ENCODE measurements at regions not wholly inside any gene's neighbourhood (a gene's known extent, or its start where the extent isn't known, plus 50 kb on each side); places are given as distances from the start of the nearest gene placed in this dataset.
"Not testable (repeated sequence)": the region's sequence is repeated elsewhere in the genome, so short reads cannot be mapped to it uniquely, and the experiment has no call there.

- no peak overlapping the region for H3K4me3 ChIP-seq (ENCODE audit: low read length)
- TF ChIP-seq ZNF274 (IDR thresholded peaks at IDR 0.05; ENCODE audit: low read depth, low read length): no peak
Measured at GRCh38 chr9:90061187-90061586, 456.4 kb downstream of the GADD45G start.

DNA sequence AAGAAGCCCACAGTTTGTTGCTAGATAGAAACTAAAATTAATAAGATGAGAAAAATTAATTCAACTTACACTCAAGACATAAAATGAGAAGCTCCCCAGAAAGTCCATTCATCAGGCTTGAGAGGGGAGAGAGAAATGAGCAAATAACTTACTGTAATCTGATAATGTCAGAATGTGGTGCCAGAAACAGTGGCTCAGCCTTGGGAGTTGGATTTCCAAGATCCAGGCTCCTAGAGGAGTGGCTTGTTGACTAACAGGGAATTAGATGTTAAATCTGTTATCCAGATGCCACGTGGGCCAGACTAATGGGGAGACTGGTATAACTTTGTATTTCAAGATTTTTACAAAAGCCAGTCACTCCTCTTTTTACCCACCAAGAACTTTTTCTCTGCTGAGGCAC, 458.2 kb downstream of the GADD45G start:
- TF ChIP-seq ZNF274 (IDR thresholded peaks at IDR 0.05; ENCODE audit: low read depth, low read length): no peak
- no peak overlapping the region for H3K4me3 ChIP-seq (ENCODE audit: low read length)

GRCh38 chr9:90064248-90064647, 459.4 kb downstream of the GADD45G start:
- TF ChIP-seq ZNF274 (IDR thresholded peaks at IDR 0.05; ENCODE audit: low read depth, low read length): no peak

DNA sequence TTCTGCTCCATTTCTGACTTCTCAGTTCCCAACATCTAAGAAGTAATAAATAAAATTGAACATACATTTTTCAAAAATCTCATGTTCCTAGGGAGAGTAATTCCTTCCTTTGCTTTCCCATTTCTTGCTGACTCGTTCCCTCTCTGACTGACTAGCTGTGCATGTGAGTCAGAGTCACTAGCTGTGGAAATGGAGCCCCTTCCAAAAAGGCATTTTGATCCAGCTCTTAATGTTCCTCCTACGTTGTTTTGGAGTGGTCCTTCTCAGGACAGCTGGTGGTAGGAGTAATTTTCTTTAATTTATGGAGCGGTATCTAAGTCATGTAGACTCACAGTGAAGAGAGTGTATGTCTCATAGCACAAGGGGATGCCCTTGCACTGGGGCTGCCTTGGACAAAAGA, 460.2 kb downstream of the GADD45G start:
- H3K4me3 ChIP-seq (ENCODE audit: low read length): no peak overlapping the region
- no peak for TF ChIP-seq ZNF274 (IDR thresholded peaks at IDR 0.05; ENCODE audit: low read depth, low read length)

More at GRCh38 chr9:90064248-90064647, 459.4 kb downstream of the GADD45G start:
- no peak overlapping the region for H3K4me3 ChIP-seq (ENCODE audit: low read length)

- no peak for TF ChIP-seq ZNF274 (IDR thresholded peaks at IDR 0.05; ENCODE audit: low read depth, low read length)
Measured at GRCh38 chr9:90065851-90066250, 461.0 kb downstream of the GADD45G start.

GRCh38 chr9:90069085-90069484, 464.3 kb downstream of the GADD45G start:
- TF ChIP-seq ZNF274 (IDR thresholded peaks at IDR 0.05; ENCODE audit: low read depth, low read length): no peak
- no peak overlapping the region for H3K4me3 ChIP-seq (ENCODE audit: low read length)

More at GRCh38 chr9:90065851-90066250, 461.0 kb downstream of the GADD45G start:
- H3K4me3 ChIP-seq (ENCODE audit: low read length): no peak overlapping the region

DNA sequence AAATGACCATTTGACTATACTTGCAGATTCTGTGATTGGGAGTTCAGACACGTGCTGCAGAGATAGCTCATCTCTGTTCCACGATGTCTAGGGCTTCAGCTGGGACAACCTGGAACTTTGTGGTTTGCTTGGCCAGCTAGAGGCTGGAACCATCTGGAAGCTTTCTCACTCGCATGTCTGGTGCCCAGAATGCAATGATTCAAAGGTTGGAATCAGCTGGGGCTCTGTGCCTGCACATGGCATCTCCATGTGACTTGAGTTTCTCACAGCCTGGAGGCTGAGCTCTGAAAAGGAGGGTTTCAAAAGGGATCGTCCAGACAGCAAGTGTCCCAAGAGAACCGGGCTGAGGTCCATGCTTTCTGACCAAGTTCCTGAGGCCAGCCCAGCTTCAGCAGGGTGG, 465.2 kb downstream of the GADD45G start:
- H3K4me3 ChIP-seq (ENCODE audit: low read length): no peak overlapping the region
- no peak for TF ChIP-seq ZNF274 (IDR thresholded peaks at IDR 0.05; ENCODE audit: low read depth, low read length)

GRCh38 chr9:90070469-90070868, 465.7 kb downstream of the GADD45G start:
- TF ChIP-seq ZNF274 (IDR thresholded peaks at IDR 0.05; ENCODE audit: low read depth, low read length): no peak
- no peak overlapping the region for H3K4me3 ChIP-seq (ENCODE audit: low read length)

DNA sequence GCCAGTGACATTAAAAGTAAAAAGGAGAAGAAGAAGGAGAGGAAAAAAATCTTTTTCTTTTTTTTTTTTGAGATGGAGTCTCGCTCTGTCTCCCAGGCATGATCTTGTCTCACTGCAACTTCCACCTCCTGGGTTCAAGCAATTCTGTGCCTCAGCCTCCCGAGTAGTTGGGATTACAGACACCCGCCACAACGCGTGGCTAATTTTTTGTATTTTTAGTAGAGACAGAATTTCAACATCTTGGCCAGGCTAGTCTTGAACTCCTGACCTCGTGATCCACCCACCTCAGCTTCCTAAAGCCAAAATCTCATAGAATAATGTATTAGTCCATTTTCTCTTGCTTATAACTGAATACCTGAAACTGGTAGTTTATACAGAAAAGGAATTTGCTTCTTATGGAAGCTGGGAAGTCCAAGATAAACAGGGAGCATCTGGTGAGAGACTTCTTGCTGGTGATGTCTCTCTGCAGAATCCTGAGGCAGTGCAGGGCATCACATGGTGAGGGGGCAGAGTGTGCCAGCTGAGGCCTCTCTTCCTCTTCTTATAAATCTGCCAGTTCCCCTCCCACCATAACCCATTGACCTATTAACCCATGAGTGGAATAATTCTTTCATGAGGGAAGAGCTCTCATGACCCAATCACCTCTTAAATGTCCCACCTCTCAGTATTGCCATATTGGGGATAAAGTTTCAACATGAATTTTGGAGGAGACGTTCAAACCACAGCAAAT, 466.3 kb downstream of the GADD45G start:
- TF ChIP-seq ZNF274 (IDR thresholded peaks at IDR 0.05; ENCODE audit: low read depth, low read length): no peak
- H3K4me3 ChIP-seq (ENCODE audit: low read length): no peak overlapping the region

- H3K4me3 ChIP-seq (ENCODE audit: low read length): no peak overlapping the region
- no peak for TF ChIP-seq ZNF274 (IDR thresholded peaks at IDR 0.05; ENCODE audit: low read depth, low read length)
Measured at GRCh38 chr9:90073186-90073945, 468.6 kb downstream of the GADD45G start.

GRCh38 chr9:90074316-90074962, 469.6 kb downstream of the GADD45G start:
- no peak for TF ChIP-seq ZNF274 (IDR thresholded peaks at IDR 0.05; ENCODE audit: low read depth, low read length)
- no peak overlapping the region for H3K4me3 ChIP-seq (ENCODE audit: low read length)

- not testable (repeated sequence) for H3K4me3 ChIP-seq (ENCODE audit: low read length)
Measured at GRCh38 chr9:90077598-90077997, 472.8 kb downstream of the GADD45G start.

GRCh38 chr9:90078988-90079421, 474.2 kb downstream of the GADD45G start:
- no peak for TF ChIP-seq ZNF274 (IDR thresholded peaks at IDR 0.05; ENCODE audit: low read depth, low read length)
- no peak overlapping the region for H3K4me3 ChIP-seq (ENCODE audit: low read length)

DNA sequence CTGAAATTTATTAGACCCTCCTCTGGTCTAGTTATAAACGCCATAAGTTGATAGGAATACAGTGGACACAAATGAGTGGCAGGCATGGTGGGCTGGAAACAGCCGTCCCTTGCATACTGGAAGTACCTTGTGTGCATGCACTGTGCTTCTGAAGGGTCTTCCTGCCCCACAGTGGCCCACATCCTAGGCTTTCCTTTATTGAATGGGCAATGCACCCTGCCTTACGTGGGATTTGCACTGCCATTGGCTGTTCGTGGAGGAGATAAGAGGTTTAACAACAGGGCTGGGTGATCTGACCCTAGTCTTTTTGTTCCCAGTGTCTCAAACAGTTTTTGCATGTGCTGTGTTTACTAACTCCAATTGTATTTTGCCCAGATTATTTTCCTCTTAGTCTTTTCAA, 480.8 kb downstream of the GADD45G start:
- no peak overlapping the region for H3K4me3 ChIP-seq (ENCODE audit: low read length)
- TF ChIP-seq ZNF274 (IDR thresholded peaks at IDR 0.05; ENCODE audit: low read depth, low read length): no peak

- no peak overlapping the region for H3K4me3 ChIP-seq (ENCODE audit: low read length)
- no peak for TF ChIP-seq ZNF274 (IDR thresholded peaks at IDR 0.05; ENCODE audit: low read depth, low read length)
Measured at GRCh38 chr9:90086101-90086511, 481.3 kb downstream of the GADD45G start.

All from GM08714 (cell line).